ENCODE measurements at regions not wholly inside any gene's neighbourhood (a gene's known extent, or its start where the extent isn't known, plus 50 kb on each side); places are given as distances from the start of the nearest gene placed in this dataset.

DNA sequence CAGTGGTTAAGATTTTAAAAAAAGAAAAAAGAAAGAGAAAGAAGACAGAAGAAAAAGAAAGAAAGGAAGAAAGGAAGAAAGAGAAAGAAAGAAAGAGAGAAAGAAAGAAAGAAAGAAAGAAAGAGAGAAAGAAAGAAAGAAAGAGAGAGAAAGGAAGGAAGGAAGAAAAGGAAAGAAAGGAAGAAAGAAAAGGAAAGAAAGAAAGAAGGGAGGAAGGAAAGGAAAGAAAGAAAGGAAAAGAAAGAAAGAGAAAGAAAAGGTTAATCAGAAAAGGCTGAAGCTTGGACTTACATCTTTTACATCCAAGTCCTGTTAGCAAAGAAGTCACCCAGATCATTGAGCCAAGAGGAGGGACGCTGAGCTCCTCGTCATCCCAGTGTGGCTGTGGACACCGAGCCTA is 70.0 kb downstream of the IRX2 start:
- no peaks in the 10 kb centered on the region for H3K27me3 ChIP-seq (replicated peaks; ENCODE audit: insufficient read depth)
- ATAC-seq (ENCODE audit: insufficient number of reproducible peaks, low FRiP score, low read depth) = no peak
- H3K4me3 ChIP-seq = no peak overlapping the region
- H3K9me3 ChIP-seq = no peaks in the 10 kb centered on the region
- no peaks in the 10 kb centered on the region for H3K4me1 ChIP-seq (ENCODE audit: control insufficient read depth in 1 of 2, low read depth in 2 of 2)
- no peak overlapping the region for H3K27ac ChIP-seq
- TF ChIP-seq, protein P1, sequence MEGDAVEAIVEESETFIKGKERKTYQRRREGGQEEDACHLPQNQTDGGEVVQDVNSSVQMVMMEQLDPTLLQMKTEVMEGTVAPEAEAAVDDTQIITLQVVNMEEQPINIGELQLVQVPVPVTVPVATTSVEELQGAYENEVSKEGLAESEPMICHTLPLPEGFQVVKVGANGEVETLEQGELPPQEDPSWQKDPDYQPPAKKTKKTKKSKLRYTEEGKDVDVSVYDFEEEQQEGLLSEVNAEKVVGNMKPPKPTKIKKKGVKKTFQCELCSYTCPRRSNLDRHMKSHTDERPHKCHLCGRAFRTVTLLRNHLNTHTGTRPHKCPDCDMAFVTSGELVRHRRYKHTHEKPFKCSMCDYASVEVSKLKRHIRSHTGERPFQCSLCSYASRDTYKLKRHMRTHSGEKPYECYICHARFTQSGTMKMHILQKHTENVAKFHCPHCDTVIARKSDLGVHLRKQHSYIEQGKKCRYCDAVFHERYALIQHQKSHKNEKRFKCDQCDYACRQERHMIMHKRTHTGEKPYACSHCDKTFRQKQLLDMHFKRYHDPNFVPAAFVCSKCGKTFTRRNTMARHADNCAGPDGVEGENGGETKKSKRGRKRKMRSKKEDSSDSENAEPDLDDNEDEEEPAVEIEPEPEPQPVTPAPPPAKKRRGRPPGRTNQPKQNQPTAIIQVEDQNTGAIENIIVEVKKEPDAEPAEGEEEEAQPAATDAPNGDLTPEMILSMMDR (IDR thresholded peaks at IDR 0.05) = no peak
- no peak for DNase-seq (ENCODE audit: low spot score)
- no peaks in the 10 kb centered on the region for H3K36me3 ChIP-seq

DNA sequence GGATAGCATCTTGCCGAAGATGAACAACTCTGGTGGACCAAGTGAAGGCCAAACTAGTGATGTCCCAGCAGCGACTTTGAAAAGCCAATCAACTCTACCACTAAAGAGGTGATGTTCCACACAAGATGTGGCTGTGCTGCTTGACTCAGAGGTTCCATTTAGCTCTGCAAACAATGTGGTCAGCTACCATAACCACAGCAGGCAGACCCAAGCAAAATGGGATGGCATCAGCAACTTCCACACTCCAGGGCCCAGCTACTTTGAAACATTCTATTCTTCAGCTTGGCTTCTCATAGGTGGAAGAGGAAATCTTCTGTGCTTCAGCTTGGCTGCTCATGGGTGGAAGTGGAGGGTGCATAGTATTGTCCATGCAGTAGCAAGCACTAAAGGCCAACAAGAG is 70.5 kb downstream of the IRX2 start:
- no peak for DNase-seq (ENCODE audit: low spot score)

DNA sequence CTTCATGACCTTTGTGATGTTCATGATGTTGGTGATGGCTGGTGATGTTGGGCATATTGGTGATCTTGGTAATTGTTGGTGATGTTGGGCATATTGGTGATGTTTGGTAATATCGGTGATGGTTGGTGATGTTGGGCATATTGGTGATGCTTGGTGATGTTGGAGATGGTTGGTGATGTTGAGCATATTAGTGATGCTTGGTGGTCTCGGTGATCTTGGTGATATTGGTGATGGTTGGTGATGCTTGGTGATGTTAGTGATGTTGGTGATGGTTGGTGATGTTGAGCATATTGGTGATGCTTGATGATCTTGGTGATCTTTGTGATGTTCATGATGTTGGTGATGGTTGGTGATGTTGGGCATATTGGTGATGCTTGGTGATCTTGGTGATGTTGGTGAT is 73.8 kb downstream of the IRX2 start:
- H3K27me3 ChIP-seq (replicated peaks; ENCODE audit: insufficient read depth) = no peaks in the 10 kb centered on the region
- DNase-seq (ENCODE audit: low spot score) (no peak), ATAC-seq (ENCODE audit: insufficient number of reproducible peaks, low FRiP score, low read depth) (no peak)
- H3K36me3 ChIP-seq = no peaks in the 10 kb centered on the region
- H3K4me1 ChIP-seq (ENCODE audit: control insufficient read depth in 1 of 2, low read depth in 2 of 2) = no peaks in the 10 kb centered on the region
- no peak overlapping the region for H3K27ac ChIP-seq
- no peaks in the 10 kb centered on the region for H3K9me3 ChIP-seq
- TF ChIP-seq, protein P1 (IDR thresholded peaks at IDR 0.05) = no peak
- no peak overlapping the region for H3K4me3 ChIP-seq

More for the DNA sequence above, 70.5 kb downstream of the IRX2 start:
- no peaks in the 10 kb centered on the region for H3K36me3 ChIP-seq
- TF ChIP-seq, protein P1 (IDR thresholded peaks at IDR 0.05) = no peak
- no peak overlapping the region for H3K4me3 ChIP-seq
- H3K9me3 ChIP-seq = no peaks in the 10 kb centered on the region
- no peak overlapping the region for H3K27ac ChIP-seq
- no peaks in the 10 kb centered on the region for H3K27me3 ChIP-seq (replicated peaks; ENCODE audit: insufficient read depth)
- H3K4me1 ChIP-seq (ENCODE audit: control insufficient read depth in 1 of 2, low read depth in 2 of 2) = no peaks in the 10 kb centered on the region
- ATAC-seq (ENCODE audit: insufficient number of reproducible peaks, low FRiP score, low read depth) = no peak

DNA sequence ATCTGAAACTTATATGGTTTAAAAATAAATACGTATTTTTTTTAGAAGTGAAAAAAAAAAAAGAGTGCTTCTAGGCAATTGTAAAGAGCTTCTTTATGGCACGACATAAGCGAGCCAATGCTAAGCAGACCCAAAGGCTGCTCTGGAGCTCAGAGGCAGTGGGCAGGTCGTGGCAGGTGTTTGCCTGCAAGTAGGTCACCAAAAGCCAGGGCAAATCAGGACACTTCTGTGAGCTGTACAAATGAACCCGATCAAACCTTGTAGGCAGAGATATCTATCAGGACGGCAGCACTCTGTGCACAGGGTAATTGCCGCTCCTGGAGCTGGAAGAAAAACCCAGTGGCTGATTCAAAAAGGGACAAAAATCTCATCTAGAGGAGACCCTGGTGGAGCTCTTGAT is 75.9 kb downstream of the IRX2 start:
- ATAC-seq (ENCODE audit: insufficient number of reproducible peaks, low FRiP score, low read depth) (no peak), DNase-seq (ENCODE audit: low spot score) (no peak)
- Histone ChIP-seq H3K9me3 (no peaks in the 10 kb centered on the region), H3K27me3 (replicated peaks; ENCODE audit: insufficient read depth) (no peaks in the 10 kb centered on the region), H3K36me3 (no peaks in the 10 kb centered on the region), H3K4me3 (no peak overlapping the region), H3K27ac (no peak overlapping the region), H3K4me1 (ENCODE audit: control insufficient read depth in 1 of 2, low read depth in 2 of 2) (no peaks in the 10 kb centered on the region)
- TF ChIP-seq, protein P1 (IDR thresholded peaks at IDR 0.05) = no peak

DNA sequence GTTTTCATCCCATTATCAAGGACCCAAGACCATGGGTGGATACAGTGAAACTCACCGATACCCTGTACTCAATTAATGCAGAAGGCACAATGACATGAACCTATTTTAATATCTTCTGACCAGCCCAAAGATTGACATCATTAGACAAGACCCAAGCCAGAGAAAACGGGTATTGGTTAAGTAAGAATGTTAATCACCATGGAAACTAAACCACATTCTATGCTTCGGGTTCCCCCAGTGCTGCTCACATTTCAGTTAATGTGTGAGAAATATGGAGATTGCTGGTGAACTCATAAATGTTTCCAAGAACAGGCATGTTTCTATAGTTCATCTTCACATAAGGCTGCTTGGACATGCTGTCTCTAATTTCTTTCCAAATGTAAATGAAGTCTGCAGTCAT is 77.0 kb downstream of the IRX2 start:
- no peaks in the 10 kb centered on the region for H3K9me3 ChIP-seq
- H3K27ac ChIP-seq = no peak overlapping the region
- no peaks in the 10 kb centered on the region for H3K36me3 ChIP-seq
- H3K27me3 ChIP-seq (replicated peaks; ENCODE audit: insufficient read depth) = no peaks in the 10 kb centered on the region
- no peak overlapping the region for H3K4me3 ChIP-seq
- no peak for ATAC-seq (ENCODE audit: insufficient number of reproducible peaks, low FRiP score, low read depth)
- TF ChIP-seq, protein P1 (IDR thresholded peaks at IDR 0.05) = no peak
- DNase-seq (ENCODE audit: low spot score) = no peak
- H3K4me1 ChIP-seq (ENCODE audit: control insufficient read depth in 1 of 2, low read depth in 2 of 2) = no peaks in the 10 kb centered on the region
